Immature natural killer cell (primary cell): ENCODE measurements at regions not wholly inside any gene's neighbourhood (a gene's known extent, or its start where the extent isn't known, plus 50 kb on each side); places are given as distances from the start of the nearest gene placed in this dataset.

Source experiments
- DNase-seq, 3 donors: peaks; one replicate each; pipeline ENCODE4 v3.0.0; 2022; ENCODE audit warnings: mixed read lengths in 1 of 3
- H3K27ac Mint-ChIP-seq, 6 donors: one replicate each; pipeline ENCODE4 v1.8.0; 2020; ENCODE audit warnings: mixed read lengths in 6 of 6, mild to moderate bottlenecking in 5 of 6, inconsistent platforms in 4 of 6, moderate library complexity in 3 of 6
- H3K27me3 Mint-ChIP-seq, 3 donors: one replicate each; pipeline ENCODE4 v1.8.0; 2020 to 2021; ENCODE audit warnings: low read depth in 3 of 3, mild to moderate bottlenecking in 3 of 3, mixed read lengths in 3 of 3, moderate library complexity in 3 of 3, inconsistent platforms in 1 of 3
- H3K36me3 Mint-ChIP-seq, 3 donors: one replicate each; pipeline ENCODE4 v1.8.0; 2020; ENCODE audit warnings: mixed read lengths in 3 of 3, inconsistent platforms in 2 of 3, mild to moderate bottlenecking in 2 of 3
- H3K4me1 Mint-ChIP-seq, 2 donors: one replicate each; pipeline ENCODE4 v1.8.0; 2020; ENCODE audit warnings: inconsistent platforms in 2 of 2, mild to moderate bottlenecking in 2 of 2, mixed read lengths in 2 of 2, moderate library complexity in 1 of 2
- H3K4me3 Mint-ChIP-seq, 5 donors: one replicate each; pipeline ENCODE4 v1.8.0; 2020; ENCODE audit warnings: mild to moderate bottlenecking in 5 of 5, mixed read lengths in 5 of 5, inconsistent platforms in 3 of 5, moderate library complexity in 3 of 5
- H3K9me3 Mint-ChIP-seq, 6 donors: one replicate each; pipeline ENCODE4 v1.8.0; 2020; ENCODE audit warnings: mild to moderate bottlenecking in 6 of 6, mixed read lengths in 6 of 6, inconsistent platforms in 4 of 6, moderate library complexity in 3 of 6

DNA sequence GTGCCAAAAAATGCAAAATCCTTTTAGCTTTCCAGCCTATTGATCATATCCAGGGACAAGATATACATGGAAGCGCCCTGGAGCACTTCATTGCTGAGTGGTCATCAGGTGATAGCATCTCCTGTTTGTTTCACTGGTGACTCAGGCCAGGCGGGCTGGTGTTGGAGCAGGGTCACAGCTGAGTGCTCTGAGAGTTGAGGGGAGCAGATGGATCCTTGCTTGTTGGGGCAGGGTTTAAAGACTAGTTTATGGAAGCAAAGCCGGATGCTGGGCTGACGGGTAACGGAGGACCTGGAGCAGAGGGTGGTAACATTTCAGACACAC, 405.0 kb upstream of the TPM1 start:
- Mint-ChIP-seq H3K27me3 (peaks cover 0 to 7% (median 1%) of the 10 kb centered on the region in 3 donors), H3K9me3 (no peaks in the 10 kb centered on the region), H3K36me3 (no peaks in the 10 kb centered on the region), H3K4me3 (no peak overlapping the region), H3K4me1 (peaks cover 3 to 10% of the 10 kb centered on the region in 2 donors), H3K27ac (no peak overlapping the region)
- no peak for DNase-seq

DNA sequence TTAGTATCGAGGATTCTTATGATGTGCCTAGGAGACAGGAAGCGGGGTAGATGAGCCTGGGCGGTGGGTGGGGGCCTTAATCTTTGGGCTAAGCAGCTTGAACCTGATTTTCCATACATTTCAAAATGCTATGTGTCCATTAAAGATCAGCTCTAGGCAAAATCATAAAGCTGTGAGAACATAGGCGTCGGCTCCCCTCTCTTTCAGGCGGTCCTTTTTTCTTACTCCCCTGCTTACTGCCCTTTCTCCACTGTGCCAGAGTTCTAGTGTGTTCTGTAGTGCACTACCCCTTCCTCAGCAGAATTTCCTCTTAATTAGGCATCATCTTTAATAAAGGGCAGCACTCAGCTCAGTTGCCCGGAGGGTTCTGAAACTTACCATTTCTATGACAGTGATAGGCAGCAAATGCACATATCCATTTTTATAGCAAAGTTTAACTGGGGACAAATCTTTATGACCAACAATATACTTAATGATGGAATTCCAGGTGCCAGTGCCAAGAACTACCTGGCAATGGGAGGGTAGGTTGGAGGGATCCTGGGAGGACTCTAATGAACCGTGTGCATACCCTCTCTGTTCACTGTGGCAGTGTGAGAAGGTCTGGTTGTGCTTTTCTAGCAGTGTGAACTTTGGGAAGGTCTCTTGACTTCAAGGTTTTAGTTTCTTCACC, 404.5 kb upstream of the TPM1 start:
- Mint-ChIP-seq H3K36me3 (no peaks in the 10 kb centered on the region), H3K27ac (no peak overlapping the region), H3K4me3 (no peak overlapping the region), H3K4me1 (peaks cover 3 to 10% of the 10 kb centered on the region in 2 donors), H3K9me3 (no peaks in the 10 kb centered on the region), H3K27me3 (peaks cover 0 to 7% (median 1%) of the 10 kb centered on the region in 3 donors)
- no peak for DNase-seq

DNA sequence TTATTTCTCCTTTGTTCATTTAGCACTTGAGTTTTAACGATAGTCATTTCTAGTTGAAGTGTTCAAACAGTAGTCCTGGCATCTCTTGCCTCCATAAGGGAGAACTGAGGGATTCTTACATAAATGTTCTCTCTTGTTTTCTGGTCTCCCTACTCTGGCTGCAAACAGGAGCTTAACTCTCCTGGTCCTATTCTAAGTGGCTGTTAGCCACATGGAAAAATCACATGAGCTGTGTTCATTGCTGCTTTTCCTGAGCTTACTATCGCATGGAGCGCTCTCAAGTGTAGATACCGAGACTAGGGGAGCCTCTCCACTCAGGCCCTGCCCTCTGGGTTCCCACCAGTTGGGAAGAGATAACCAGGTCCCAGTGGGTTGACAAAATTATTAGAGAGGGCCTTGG, 403.1 kb upstream of the TPM1 start:
- no peak overlapping the region for H3K4me3 Mint-ChIP-seq
- H3K9me3 Mint-ChIP-seq: peaks cover 0 to 1% (median 0%) of the 10 kb centered on the region in 6 donors
- H3K4me1 Mint-ChIP-seq: peaks cover 3 to 10% of the 10 kb centered on the region in 2 donors
- no peak for DNase-seq
- H3K27ac Mint-ChIP-seq: no peak overlapping the region
- peaks cover 0 to 9% (median 1%) of the 10 kb centered on the region in 3 donors for H3K27me3 Mint-ChIP-seq
- H3K36me3 Mint-ChIP-seq: no peaks in the 10 kb centered on the region

DNA sequence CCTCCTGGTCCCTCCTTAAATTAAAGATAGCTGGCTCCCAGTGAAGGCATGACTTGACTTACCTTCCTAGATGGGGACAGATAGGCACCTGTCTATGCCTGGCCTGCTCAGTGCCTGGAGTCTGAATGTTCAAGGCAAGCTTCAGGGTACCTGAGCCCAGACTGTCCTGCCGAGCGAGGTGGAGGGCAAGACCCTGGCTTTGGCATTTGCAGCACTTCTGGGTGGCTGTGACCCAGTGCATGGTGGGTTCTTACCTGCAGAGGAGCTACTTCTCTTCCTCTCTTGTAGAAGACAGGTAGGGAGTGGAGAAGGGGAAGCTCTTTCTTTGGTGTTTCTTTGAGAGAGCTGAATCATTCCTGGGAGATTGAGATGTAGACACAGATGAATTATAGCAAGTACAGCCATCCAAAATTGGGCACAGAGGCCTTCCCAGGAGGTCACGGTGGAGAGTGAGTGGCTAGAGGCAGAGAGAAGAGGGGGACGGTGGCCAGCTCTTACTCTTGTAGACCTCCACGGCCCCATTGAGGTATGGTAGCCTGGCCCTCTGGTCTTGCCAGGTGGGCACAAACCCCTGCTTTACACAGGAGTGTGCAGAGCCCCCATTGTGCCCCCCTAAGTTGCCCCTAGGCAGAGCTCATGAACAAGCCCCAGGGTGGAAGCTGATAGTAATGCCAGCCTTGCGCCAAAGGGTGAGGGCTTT, 402.5 kb upstream of the TPM1 start:
- DNase-seq: no peak
- peaks cover 3 to 10% of the 10 kb centered on the region in 2 donors for H3K4me1 Mint-ChIP-seq
- peaks cover 0 to 9% (median 1%) of the 10 kb centered on the region in 3 donors for H3K27me3 Mint-ChIP-seq
- peaks cover 0 to 1% (median 0%) of the 10 kb centered on the region in 6 donors for H3K9me3 Mint-ChIP-seq
- H3K4me3 Mint-ChIP-seq: no peak overlapping the region
- H3K36me3 Mint-ChIP-seq: no peaks in the 10 kb centered on the region
- no peak overlapping the region for H3K27ac Mint-ChIP-seq

DNA sequence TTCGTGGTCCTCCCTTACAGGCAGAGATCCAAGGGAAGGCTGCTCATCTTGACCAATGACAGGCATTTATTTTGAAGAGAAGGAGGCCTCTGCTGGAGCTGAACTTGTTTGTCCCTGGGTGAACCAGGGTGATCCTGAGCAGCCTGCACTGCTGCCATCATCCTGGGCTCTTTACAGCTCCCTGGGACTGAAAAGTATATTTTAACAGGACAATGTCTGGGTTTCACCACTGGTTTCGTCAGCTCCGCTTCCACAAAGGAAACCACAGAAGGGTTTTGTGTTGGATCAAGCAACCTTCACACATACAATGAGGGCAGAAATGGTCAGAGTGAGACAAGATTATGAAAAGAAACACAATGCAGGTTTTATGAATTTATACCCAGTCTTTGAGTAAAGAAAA, 400.7 kb upstream of the TPM1 start:
- Mint-ChIP-seq H3K9me3 (peaks cover 0 to 1% (median 0%) of the 10 kb centered on the region in 6 donors), H3K4me1 (peaks cover 3 to 10% of the 10 kb centered on the region in 2 donors), H3K27ac (peak overlapping the region in 2 of 6 donors; percentile 10 to 42), H3K36me3 (no peaks in the 10 kb centered on the region), H3K27me3 (peaks cover 0 to 9% (median 3%) of the 10 kb centered on the region in 3 donors), H3K4me3 (no peak overlapping the region)
- DNase-seq: no peak

DNA sequence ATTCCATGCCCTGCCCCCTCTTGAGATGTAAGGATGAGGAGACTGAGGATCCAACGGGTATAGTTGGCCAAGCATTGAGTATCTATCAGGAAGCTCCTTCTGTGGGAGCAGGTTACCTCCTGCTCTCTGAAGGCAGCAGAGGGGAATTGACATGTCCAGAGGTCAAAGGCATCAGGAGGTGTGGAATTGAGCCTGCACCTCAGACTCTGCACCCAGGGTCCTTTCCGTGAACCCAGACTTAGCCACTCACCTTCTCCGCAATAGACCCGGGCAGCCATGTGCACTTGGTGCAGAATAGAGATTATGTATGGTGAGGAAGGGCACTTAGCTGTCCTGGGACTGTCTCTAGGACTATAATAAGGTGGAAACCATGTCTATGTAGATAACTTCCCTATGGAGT, 399.0 kb upstream of the TPM1 start:
- Mint-ChIP-seq H3K27ac (no peak overlapping the region), H3K4me1 (peaks cover 3 to 10% of the 10 kb centered on the region in 2 donors), H3K27me3 (peaks cover 0 to 3% (median 2%) of the 10 kb centered on the region in 3 donors)

DNA sequence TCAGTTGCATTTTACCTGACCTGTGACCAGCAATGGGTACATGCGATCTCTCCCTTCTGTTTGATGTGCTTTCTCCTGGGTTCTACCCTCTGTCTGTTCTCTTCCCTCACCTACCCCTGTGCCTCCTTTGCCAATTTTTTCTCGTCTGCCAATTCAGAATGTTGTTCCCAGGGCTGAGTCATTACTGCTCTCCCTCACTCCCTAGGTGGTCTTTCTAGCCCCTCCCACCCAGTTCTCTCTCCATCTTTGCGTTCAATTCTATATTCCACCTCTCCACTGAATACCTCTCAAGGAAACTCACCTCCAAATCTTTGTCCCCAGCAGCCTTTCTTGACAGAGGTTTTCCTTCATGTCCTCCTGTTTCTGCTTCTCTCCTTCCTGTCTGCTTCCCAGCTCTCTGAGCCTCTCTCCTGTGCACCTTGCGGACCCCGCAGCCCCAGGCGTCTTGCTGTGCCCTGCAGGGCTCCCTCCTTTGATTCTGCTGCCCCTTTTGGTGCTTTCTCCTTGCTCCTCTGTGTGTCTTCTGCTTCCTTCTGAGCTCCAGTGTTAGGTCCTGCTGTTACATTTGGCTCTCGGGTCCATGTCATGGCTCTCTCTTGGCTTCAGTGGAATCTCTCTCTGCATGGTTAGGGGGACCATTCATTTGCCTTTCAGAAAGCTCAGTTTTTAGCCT, 398.2 kb upstream of the TPM1 start:
- Mint-ChIP-seq H3K4me1 (peaks cover 3 to 10% of the 10 kb centered on the region in 2 donors), H3K27me3 (peaks cover 0 to 2% (median 2%) of the 10 kb centered on the region in 3 donors), H3K4me3 (no peak overlapping the region), H3K9me3 (peaks cover 0 to 1% (median 0%) of the 10 kb centered on the region in 6 donors), H3K27ac (no peak overlapping the region), H3K36me3 (no peaks in the 10 kb centered on the region)
- DNase-seq: no peak

More for the DNA sequence above, 399.0 kb upstream of the TPM1 start:
- no peaks in the 10 kb centered on the region for H3K36me3 Mint-ChIP-seq
- peaks cover 0 to 1% (median 0%) of the 10 kb centered on the region in 6 donors for H3K9me3 Mint-ChIP-seq
- DNase-seq: no peak
- no peak overlapping the region for H3K4me3 Mint-ChIP-seq

DNA sequence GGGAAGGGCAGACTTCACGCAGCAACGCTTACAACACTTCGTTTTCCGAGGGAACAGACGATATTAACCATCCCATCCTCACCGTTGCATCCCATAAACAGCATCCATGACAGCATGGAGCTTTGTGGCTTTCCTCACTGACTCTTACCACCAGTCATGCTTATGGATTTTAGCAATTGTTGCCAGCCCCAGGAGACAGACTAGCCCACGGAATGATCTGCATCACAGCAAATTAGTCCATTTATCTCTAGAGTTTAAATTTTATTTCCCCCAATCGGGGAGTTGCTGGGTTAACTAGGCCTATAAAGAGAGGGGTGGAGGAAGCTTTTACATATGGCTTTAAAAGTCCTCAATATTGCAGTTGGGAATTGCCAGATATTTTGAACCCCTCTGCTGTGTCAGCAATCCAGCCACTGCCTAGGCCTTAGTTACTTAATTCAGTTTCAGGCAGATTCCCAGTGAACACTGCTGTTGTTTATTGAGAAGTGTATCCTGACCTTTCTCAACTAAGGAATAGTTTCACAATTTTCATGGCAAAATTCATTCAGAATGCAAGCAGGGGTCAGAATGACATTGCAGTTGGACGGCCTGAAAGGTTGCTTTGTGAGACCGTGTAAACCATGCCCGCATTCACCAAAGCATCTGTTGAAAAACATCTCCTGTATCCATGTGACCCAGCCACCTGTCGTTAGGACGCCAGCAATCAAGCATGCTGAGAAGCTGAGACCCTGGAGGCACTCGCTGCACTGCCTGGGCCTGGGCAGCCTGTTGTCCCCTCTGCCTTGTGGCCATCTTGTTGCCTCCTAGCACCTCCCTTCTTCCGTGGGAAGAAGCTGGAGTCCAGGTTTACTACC, 397.4 kb upstream of the TPM1 start:
- peaks cover 0 to 1% (median 0%) of the 10 kb centered on the region in 6 donors for H3K9me3 Mint-ChIP-seq
- peaks cover 3 to 10% of the 10 kb centered on the region in 2 donors for H3K4me1 Mint-ChIP-seq
- no peak for DNase-seq
- H3K4me3 Mint-ChIP-seq: no peak overlapping the region
- no peak overlapping the region for H3K27ac Mint-ChIP-seq
- H3K27me3 Mint-ChIP-seq: peaks cover 0 to 2% (median 2%) of the 10 kb centered on the region in 3 donors
- H3K36me3 Mint-ChIP-seq: no peaks in the 10 kb centered on the region

DNA sequence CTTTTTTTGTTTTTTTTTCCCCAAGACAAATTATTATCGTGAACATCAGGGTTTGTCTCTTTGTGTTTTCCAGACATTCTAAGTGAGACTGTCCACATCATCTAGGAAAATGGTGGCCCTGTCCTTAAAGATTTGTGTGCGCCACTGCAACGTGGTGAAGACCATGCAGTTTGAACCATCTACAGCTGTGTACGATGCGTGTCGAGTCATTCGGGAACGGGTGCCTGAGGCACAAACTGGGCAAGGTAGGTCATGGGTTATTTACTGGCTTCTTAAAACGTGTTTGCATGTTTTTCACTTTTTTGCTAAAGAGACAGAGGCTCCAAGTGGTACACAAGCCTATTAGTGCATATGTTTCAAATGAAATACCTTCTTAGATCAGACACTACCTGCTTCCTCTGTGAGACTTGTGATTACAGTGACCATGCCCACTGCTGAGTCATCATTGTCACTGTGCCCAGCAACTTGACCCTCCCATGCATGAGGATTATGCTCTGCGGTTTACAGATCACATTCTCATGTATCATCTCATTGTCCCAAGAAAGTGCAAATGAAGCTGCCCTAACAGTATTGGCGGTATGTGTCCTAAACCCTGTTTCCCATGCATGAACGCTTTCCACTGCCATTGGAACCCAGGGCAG, 395.2 kb upstream of the TPM1 start:
- Mint-ChIP-seq H3K27me3 (peaks cover 3 to 5% (median 3%) of the 10 kb centered on the region in 3 donors), H3K4me3 (no peak overlapping the region), H3K36me3 (no peaks in the 10 kb centered on the region), H3K9me3 (peaks cover 0 to 1% (median 0%) of the 10 kb centered on the region in 6 donors), H3K4me1 (peaks cover 0 to under 1% of the 10 kb centered on the region in 2 donors), H3K27ac (no peak overlapping the region)
- DNase-seq: no peak

DNA sequence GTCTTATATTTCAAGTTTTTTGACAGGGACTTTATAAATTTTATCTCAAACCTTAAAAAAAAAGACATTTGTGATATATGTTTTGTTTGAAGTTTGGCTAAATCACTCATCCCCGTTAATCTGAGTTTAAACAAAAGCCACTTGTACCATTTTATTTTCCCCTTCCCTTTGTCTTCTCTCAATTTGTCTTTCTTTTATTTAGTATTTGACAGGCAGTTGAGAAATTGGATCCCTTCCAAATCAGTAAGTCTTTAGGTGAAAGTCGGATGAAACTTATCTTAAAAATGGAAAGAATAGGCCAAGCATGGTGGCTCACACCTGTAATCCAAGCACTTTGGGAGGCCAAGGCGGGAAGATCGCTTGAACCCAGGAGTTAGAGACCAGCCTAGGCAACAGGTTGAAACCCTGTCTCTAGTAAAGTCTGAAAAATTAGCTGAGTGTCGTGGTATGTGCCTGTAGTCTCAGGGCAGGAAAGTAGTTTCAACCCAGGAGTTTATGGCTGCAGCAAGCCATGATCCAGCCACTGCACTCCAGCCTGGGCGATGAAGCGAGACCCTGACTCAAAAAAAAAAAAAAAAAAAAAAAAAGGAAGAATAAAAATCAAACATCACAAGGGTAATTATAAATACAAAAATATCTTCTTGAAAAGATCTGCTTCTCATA, 394.6 kb upstream of the TPM1 start:
- DNase-seq: no peak
- Mint-ChIP-seq H3K4me3 (no peak overlapping the region), H3K36me3 (no peaks in the 10 kb centered on the region), H3K27me3 (peaks cover 3 to 5% (median 3%) of the 10 kb centered on the region in 3 donors), H3K27ac (no peak overlapping the region), H3K9me3 (peaks cover 0 to 1% (median 0%) of the 10 kb centered on the region in 6 donors), H3K4me1 (no peaks in the 10 kb centered on the region)

DNA sequence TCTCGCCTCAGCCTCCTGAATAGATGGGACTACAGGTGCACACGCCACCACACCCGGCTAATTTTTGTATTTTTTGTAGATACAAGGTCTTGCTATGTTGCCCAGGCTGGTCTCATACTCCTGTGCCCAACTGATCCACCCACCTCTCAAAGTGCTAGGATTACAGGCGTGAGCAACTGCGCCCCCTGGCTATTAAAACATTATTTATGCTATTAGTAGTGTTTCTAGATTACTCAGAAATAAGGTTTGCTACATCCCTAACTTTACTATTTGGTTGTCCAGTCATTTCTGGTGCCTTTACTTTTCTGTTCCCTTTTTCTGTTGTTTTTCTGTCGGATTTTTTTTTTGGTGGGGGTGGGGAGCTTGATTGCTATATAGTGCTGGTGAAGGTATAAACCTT, 393.6 kb upstream of the TPM1 start:
- Mint-ChIP-seq H3K27me3 (peaks cover 3 to 5% (median 3%) of the 10 kb centered on the region in 3 donors), H3K9me3 (peaks cover 0 to 1% (median 0%) of the 10 kb centered on the region in 6 donors), H3K4me1 (no peaks in the 10 kb centered on the region), H3K27ac (no peak overlapping the region), H3K4me3 (no peak overlapping the region), H3K36me3 (no peaks in the 10 kb centered on the region)
- DNase-seq: no peak

DNA sequence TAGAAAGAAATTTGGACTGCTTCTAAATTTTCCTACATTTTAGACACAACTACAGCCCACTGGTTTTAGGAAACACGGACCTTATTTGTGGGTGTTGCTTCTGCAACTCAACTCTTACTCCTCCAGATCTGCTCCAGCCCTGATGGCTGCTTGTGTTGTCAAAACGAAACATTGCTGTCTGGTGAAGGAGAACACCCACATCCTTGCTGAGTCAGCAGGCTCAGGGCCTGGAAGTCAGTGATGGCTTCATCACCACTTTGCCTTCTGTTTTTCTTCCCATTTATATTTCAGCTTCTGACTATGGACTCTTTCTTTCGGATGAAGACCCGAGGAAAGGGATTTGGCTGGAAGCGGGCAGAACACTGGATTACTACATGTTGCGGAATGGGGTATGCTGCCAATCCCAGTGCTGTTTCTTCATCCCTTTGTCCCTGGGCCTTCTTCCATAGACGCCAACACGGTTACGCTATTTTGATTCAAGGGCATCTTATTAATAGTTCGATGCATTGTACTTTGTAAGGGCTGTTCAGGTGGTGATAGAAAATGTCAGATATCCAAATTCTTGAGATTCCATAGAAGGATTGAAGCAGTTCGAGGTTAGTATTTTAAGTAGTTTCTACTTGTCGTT, 392.6 kb upstream of the TPM1 start:
- Mint-ChIP-seq H3K27me3 (peaks cover 2 to 5% (median 3%) of the 10 kb centered on the region in 3 donors), H3K36me3 (peaks cover 0 to 3% (median 0%) of the 10 kb centered on the region in 3 donors), H3K27ac (no peak overlapping the region), H3K9me3 (peaks cover 0 to 2% (median 0%) of the 10 kb centered on the region in 6 donors), H3K4me3 (no peak overlapping the region), H3K4me1 (no peaks in the 10 kb centered on the region)
- no peak for DNase-seq
